ENCODE measurements at regions not wholly inside any gene's neighbourhood (a gene's known extent, or its start where the extent isn't known, plus 50 kb on each side); places are given as distances from the start of the nearest gene placed in this dataset.
"Not testable (repeated sequence)": the region's sequence is repeated elsewhere in the genome, so short reads cannot be mapped to it uniquely, and the experiment has no call there.

- no peak overlapping the region for H3K27ac Mint-ChIP-seq
- no peak for DNase-seq (ENCODE audit: low spot score in 2 of 2, unreplicated experiment in 2 of 2)
- TF ChIP-seq CTCF (IDR thresholded peaks at IDR 0.05; ENCODE audit: unreplicated experiment): no peak
- no peaks in the 10 kb centered on the region for H3K27me3 Mint-ChIP-seq (ENCODE audit: low read depth)
- H3K36me3 Mint-ChIP-seq: no peaks in the 10 kb centered on the region
- H3K9me3 Mint-ChIP-seq: no peaks in the 10 kb centered on the region
- peaks cover 2% of the 10 kb centered on the region for H3K4me1 Mint-ChIP-seq
- H3K4me3 Mint-ChIP-seq: no peak overlapping the region
Observed at GRCh38 chr4:116638592-116638991, 446.8 kb downstream of the TRAM1L1 start.

GRCh38 chr4:116636917-116637316 is 448.5 kb downstream of the TRAM1L1 start:
- Mint-ChIP-seq H3K36me3 (no peaks in the 10 kb centered on the region), H3K9me3 (no peaks in the 10 kb centered on the region), H3K27me3 (ENCODE audit: low read depth) (no peaks in the 10 kb centered on the region), H3K4me3 (no peak overlapping the region), H3K4me1 (peaks cover 15% of the 10 kb centered on the region), H3K27ac (no peak overlapping the region)
- DNase-seq (ENCODE audit: low spot score in 2 of 2, unreplicated experiment in 2 of 2): no peak
- TF ChIP-seq CTCF (IDR thresholded peaks at IDR 0.05; ENCODE audit: unreplicated experiment): no peak

GRCh38 chr4:116632269-116632668 is 453.1 kb downstream of the TRAM1L1 start:
- Mint-ChIP-seq H3K4me1 (peaks cover 22% of the 10 kb centered on the region), H3K36me3 (no peaks in the 10 kb centered on the region)

GRCh38 chr4:116628598-116628997 is 456.8 kb downstream of the TRAM1L1 start:
- no peak for TF ChIP-seq CTCF (IDR thresholded peaks at IDR 0.05; ENCODE audit: unreplicated experiment)
- Mint-ChIP-seq H3K27me3 (ENCODE audit: low read depth) (peaks cover 2% of the 10 kb centered on the region), H3K9me3 (no peaks in the 10 kb centered on the region), H3K4me1 (peaks cover 19% of the 10 kb centered on the region), H3K27ac (no peak overlapping the region), H3K4me3 (no peak overlapping the region), H3K36me3 (no peaks in the 10 kb centered on the region)
- DNase-seq (ENCODE audit: low spot score in 2 of 2, unreplicated experiment in 2 of 2): no peak

More at GRCh38 chr4:116632269-116632668, 453.1 kb downstream of the TRAM1L1 start:
- DNase-seq (ENCODE audit: low spot score in 2 of 2, unreplicated experiment in 2 of 2): no peak
- H3K27ac Mint-ChIP-seq: no peak overlapping the region
- no peaks in the 10 kb centered on the region for H3K9me3 Mint-ChIP-seq
- TF ChIP-seq CTCF (IDR thresholded peaks at IDR 0.05; ENCODE audit: unreplicated experiment): no peak
- peaks cover 2% of the 10 kb centered on the region for H3K27me3 Mint-ChIP-seq (ENCODE audit: low read depth)
- no peak overlapping the region for H3K4me3 Mint-ChIP-seq

GRCh38 chr4:116627545-116627944 is 457.8 kb downstream of the TRAM1L1 start:
- no peak overlapping the region for H3K4me3 Mint-ChIP-seq
- no peak for TF ChIP-seq CTCF (IDR thresholded peaks at IDR 0.05; ENCODE audit: unreplicated experiment)
- H3K4me1 Mint-ChIP-seq: peaks cover 12% of the 10 kb centered on the region
- H3K27ac Mint-ChIP-seq: no peak overlapping the region
- H3K36me3 Mint-ChIP-seq: no peaks in the 10 kb centered on the region
- no peaks in the 10 kb centered on the region for H3K9me3 Mint-ChIP-seq
- H3K27me3 Mint-ChIP-seq (ENCODE audit: low read depth): peaks cover 2% of the 10 kb centered on the region
- DNase-seq (ENCODE audit: low spot score in 2 of 2, unreplicated experiment in 2 of 2): no peak

GRCh38 chr4:116619508-116619907 is 465.9 kb downstream of the TRAM1L1 start:
- H3K4me1 Mint-ChIP-seq: peaks cover 15% of the 10 kb centered on the region
- H3K27ac Mint-ChIP-seq: peak overlapping the region; percentile 50
- H3K4me3 Mint-ChIP-seq; H3K36me3 Mint-ChIP-seq; H3K27me3 Mint-ChIP-seq (ENCODE audit: low read depth); DNase-seq (ENCODE audit: low spot score in 2 of 2, unreplicated experiment in 2 of 2); H3K9me3 Mint-ChIP-seq: not testable (repeated sequence)
